Trophoblast cell (in vitro differentiated cells and primary cell): ENCODE measurements at regions not wholly inside any gene's neighbourhood (a gene's known extent, or its start where the extent isn't known, plus 50 kb on each side); places are given as distances from the start of the nearest gene placed in this dataset.

ENCODE experiments used
- DNase-seq, 2 donors: peaks; one replicate each; pipeline ENCODE4 v3.0.0-alpha.2; 2016
- H2AFZ ChIP-seq: 2 replicates; pipeline ENCODE4 v1.6.1; 2013; ENCODE audit warnings: low read length, moderate library complexity, mild to moderate bottlenecking; ENCODE audit not compliant: insufficient read depth, poor library complexity
- H2AK5ac ChIP-seq: 2 replicates; pipeline ENCODE4 v1.6.1; 2013; ENCODE audit warnings: mild to moderate bottlenecking, low read length
- H2BK120ac ChIP-seq: 2 replicates; pipeline ENCODE4 v1.6.1; 2013; ENCODE audit warnings: low read length, mild to moderate bottlenecking, moderate library complexity; ENCODE audit not compliant: insufficient read depth, poor library complexity
- H2BK12ac ChIP-seq: 2 replicates; pipeline ENCODE4 v1.6.1; 2013; ENCODE audit warnings: mild to moderate bottlenecking, low read length, moderate library complexity
- H2BK5ac ChIP-seq: 2 replicates; pipeline ENCODE4 v1.6.1; 2013; ENCODE audit warnings: low read length, low read depth, moderate library complexity, mild to moderate bottlenecking; ENCODE audit not compliant: poor library complexity
- H3K14ac ChIP-seq: 2 replicates; pipeline ENCODE4 v1.6.1; 2013; ENCODE audit warnings: mild to moderate bottlenecking, low read length
- H3K18ac ChIP-seq: 2 replicates; pipeline ENCODE4 v1.6.1; 2013; ENCODE audit warnings: mild to moderate bottlenecking, low read length
- H3K23ac ChIP-seq: 2 replicates; pipeline ENCODE4 v1.6.1; 2013; ENCODE audit warnings: low read length
- H3K27ac ChIP-seq: 2 replicates; pipeline ENCODE4 v1.5.1; 2013; ENCODE audit warnings: low read depth, mild to moderate bottlenecking, inconsistent platforms, low read length, moderate library complexity
- H3K27me3 ChIP-seq: 2 replicates; pipeline ENCODE4 v1.6.1; 2013; ENCODE audit warnings: inconsistent platforms, mild to moderate bottlenecking, low read length, moderate library complexity; ENCODE audit not compliant: insufficient read depth
- H3K36me3 ChIP-seq, 2 experiments: 1 replicate in 1 of 2; 2 replicates in 1 of 2; pipeline ENCODE4 v1.6.1; 2013; ENCODE audit warnings: low read length in 2 of 2, mild to moderate bottlenecking in 2 of 2, moderate library complexity in 1 of 2; ENCODE audit not compliant: insufficient read depth in 2 of 2, control insufficient read depth in 1 of 2
- H3K4ac ChIP-seq: 2 replicates; pipeline ENCODE4 v1.6.1; 2013; ENCODE audit warnings: low read depth, mild to moderate bottlenecking, low read length, moderate library complexity
- H3K4me1 ChIP-seq, 2 experiments: 1 replicate in 1 of 2; 2 replicates in 1 of 2; pipeline ENCODE4 v1.6.1; 2013; ENCODE audit warnings: low read length in 2 of 2, mild to moderate bottlenecking in 2 of 2, moderate library complexity in 1 of 2; ENCODE audit not compliant: insufficient read depth in 2 of 2, control insufficient read depth in 1 of 2
- H3K4me2 ChIP-seq: 2 replicates; pipeline ENCODE4 v1.6.1; 2013; ENCODE audit warnings: inconsistent platforms, mild to moderate bottlenecking, low read length, moderate library complexity
- H3K4me3 ChIP-seq: 2 replicates; pipeline ENCODE4 v1.5.1; 2013; ENCODE audit warnings: mild to moderate bottlenecking, low read depth, low read length, inconsistent platforms
- H3K79me1 ChIP-seq: one replicate; pipeline ENCODE4 v1.6.1; 2013; ENCODE audit warnings: low read length
- H3K79me2 ChIP-seq: 2 replicates; pipeline ENCODE4 v1.6.1; 2013; ENCODE audit warnings: low read length, mild to moderate bottlenecking; ENCODE audit not compliant: control insufficient read depth, insufficient read depth, poor library complexity
- H3K9ac ChIP-seq: 2 replicates; pipeline ENCODE4 v1.6.1; 2013; ENCODE audit warnings: mild to moderate bottlenecking, low read length
- H3K9me3 ChIP-seq: 2 replicates; pipeline ENCODE4 v1.6.1; 2013; ENCODE audit warnings: low read depth, mild to moderate bottlenecking, control low read depth, inconsistent platforms, low read length; ENCODE audit not compliant: insufficient read depth
- H4K12ac ChIP-seq: 2 replicates; pipeline ENCODE4 v1.6.1; 2013; ENCODE audit warnings: low read depth, mild to moderate bottlenecking, low read length, moderate library complexity
- H4K8ac ChIP-seq: 2 replicates; pipeline ENCODE4 v1.6.1; 2013; ENCODE audit warnings: low read depth, mild to moderate bottlenecking, low read length, moderate library complexity
- H4K91ac ChIP-seq: one replicate; pipeline ENCODE4 v1.6.1; 2013; ENCODE audit warnings: low read depth, mild to moderate bottlenecking, low read length, moderate library complexity
- WGBS: extraction: QIAGEN DNeasy Blood & Tissue Kit; methylation state at CpG from one replicate; pipeline ENCODE4 v1.1.7; 2013; ENCODE audit warnings: missing lambda C conversion rate; ENCODE audit not compliant: insufficient read length, insufficient coverage; ENCODE audit errors: extremely low coverage; 5-methylcytosine and 5-hydroxymethylcytosine counted together

DNA sequence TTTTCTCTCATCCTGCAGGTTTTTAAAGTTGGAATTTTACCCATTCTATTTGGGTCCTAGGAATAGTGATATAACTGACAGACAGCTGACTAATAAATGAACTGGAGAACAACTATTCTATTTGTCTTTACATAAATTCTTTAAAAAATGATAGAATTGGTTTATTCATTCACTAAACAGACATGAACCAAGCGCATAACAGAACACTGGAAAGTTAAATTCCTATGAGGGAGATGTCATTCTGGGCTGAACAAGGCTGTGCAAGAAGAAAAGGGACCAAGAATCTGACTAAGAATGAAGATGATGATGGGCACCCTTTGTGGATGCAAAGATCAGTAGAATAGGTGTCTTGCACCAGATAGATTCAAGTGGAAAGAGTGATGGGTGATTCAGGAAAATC is 256.3 kb upstream of the SASH1 start:
- H3K4me3 ChIP-seq: no peak overlapping the region

GRCh38 chr6:148086843-148087242 is 255.8 kb upstream of the SASH1 start:
- Histone ChIP-seq H3K23ac (no peak overlapping the region), H4K12ac (no peak overlapping the region), H3K4ac (no peak overlapping the region)

More for the DNA sequence above, 256.3 kb upstream of the SASH1 start:
- Histone ChIP-seq H3K79me1 (no peaks in the 10 kb centered on the region), H2BK12ac (no peak overlapping the region), H3K9me3 (no peaks in the 10 kb centered on the region), H4K91ac (no peak overlapping the region), H2BK5ac (no peak overlapping the region), H3K14ac (no peak overlapping the region), H3K36me3 (no peaks in the 10 kb centered on the region), H3K4me2 (no peak overlapping the region), H2AK5ac (no peak overlapping the region), H3K27ac (no peak overlapping the region), H3K23ac (no peak overlapping the region), H3K18ac (no peak overlapping the region), H3K27me3 (no peaks in the 10 kb centered on the region), H3K4me1 (peaks cover 0 to 2% of the 10 kb centered on the region in 2 experiments), H2AFZ (no peak overlapping the region), H3K9ac (no peak overlapping the region), H3K4ac (no peak overlapping the region), H2BK120ac (no peak overlapping the region), H4K12ac (no peak overlapping the region), H4K8ac (no peak overlapping the region), H3K79me2 (no peaks in the 10 kb centered on the region)
- no peak for DNase-seq
- no CpG with 5 or more reads among the region's 1 CpG for WGBS

GRCh38 chr6:148087659-148088058 is 255.0 kb upstream of the SASH1 start:
- H2BK120ac ChIP-seq: no peak overlapping the region
- no peak overlapping the region for H4K12ac ChIP-seq
- no peak overlapping the region for H2AFZ ChIP-seq
- WGBS: no CpG with 5 or more reads among the region's 3 CpGs
- H3K18ac ChIP-seq: no peak overlapping the region
- H3K4me2 ChIP-seq: no peak overlapping the region
- no peak overlapping the region for H4K8ac ChIP-seq
- no peak overlapping the region for H2BK12ac ChIP-seq
- H2AK5ac ChIP-seq: no peak overlapping the region
- H3K9ac ChIP-seq: no peak overlapping the region
- H3K36me3 ChIP-seq: no peaks in the 10 kb centered on the region
- H3K79me2 ChIP-seq: no peaks in the 10 kb centered on the region
- H3K79me1 ChIP-seq: no peaks in the 10 kb centered on the region
- H3K27ac ChIP-seq: no peak overlapping the region
- DNase-seq: no peak
- H3K4ac ChIP-seq: no peak overlapping the region
- H3K4me3 ChIP-seq: no peak overlapping the region
- no peak overlapping the region for H3K23ac ChIP-seq
- peaks cover 0 to 2% of the 10 kb centered on the region in 2 experiments for H3K4me1 ChIP-seq
- no peak overlapping the region for H4K91ac ChIP-seq
- H3K27me3 ChIP-seq: no peaks in the 10 kb centered on the region
- H3K14ac ChIP-seq: no peak overlapping the region
- no peak overlapping the region for H2BK5ac ChIP-seq
- H3K9me3 ChIP-seq: no peaks in the 10 kb centered on the region

More at GRCh38 chr6:148086843-148087242, 255.8 kb upstream of the SASH1 start:
- Histone ChIP-seq H4K8ac (no peak overlapping the region), H3K79me2 (no peaks in the 10 kb centered on the region), H3K14ac (no peak overlapping the region), H3K18ac (no peak overlapping the region), H3K4me2 (no peak overlapping the region), H2BK12ac (no peak overlapping the region), H3K4me1 (peaks cover 0 to 2% of the 10 kb centered on the region in 2 experiments), H2BK5ac (no peak overlapping the region), H2AFZ (no peak overlapping the region), H3K4me3 (no peak overlapping the region), H3K79me1 (no peaks in the 10 kb centered on the region), H3K36me3 (no peaks in the 10 kb centered on the region), H4K91ac (no peak overlapping the region), H3K9me3 (no peaks in the 10 kb centered on the region), H3K9ac (no peak overlapping the region), H2AK5ac (no peak overlapping the region), H2BK120ac (no peak overlapping the region), H3K27me3 (no peaks in the 10 kb centered on the region), H3K27ac (no peak overlapping the region)
- no peak for DNase-seq
- no CpG with 5 or more reads among the region's 3 CpGs for WGBS

GRCh38 chr6:148090326-148090725 is 252.3 kb upstream of the SASH1 start:
- no peak overlapping the region for H3K4ac ChIP-seq
- no peak overlapping the region for H4K8ac ChIP-seq
- no peak overlapping the region for H3K23ac ChIP-seq
- no peak overlapping the region for H2AK5ac ChIP-seq
- no peak overlapping the region for H2BK5ac ChIP-seq
- H2BK120ac ChIP-seq: no peak overlapping the region
- no peaks in the 10 kb centered on the region for H3K9me3 ChIP-seq
- H3K4me1 ChIP-seq: peaks cover 0 to 2% of the 10 kb centered on the region in 2 experiments
- H4K91ac ChIP-seq: no peak overlapping the region
- H3K9ac ChIP-seq: no peak overlapping the region
- no peaks in the 10 kb centered on the region for H3K79me1 ChIP-seq
- H3K4me2 ChIP-seq: no peak overlapping the region
- DNase-seq: no peak
- no CpG with 5 or more reads among the region's 2 CpGs for WGBS
- H4K12ac ChIP-seq: no peak overlapping the region
- no peak overlapping the region for H3K4me3 ChIP-seq
- H3K79me2 ChIP-seq: no peaks in the 10 kb centered on the region
- no peak overlapping the region for H2BK12ac ChIP-seq
- H2AFZ ChIP-seq: no peak overlapping the region
- no peaks in the 10 kb centered on the region for H3K27me3 ChIP-seq
- no peaks in the 10 kb centered on the region for H3K36me3 ChIP-seq
- no peak overlapping the region for H3K14ac ChIP-seq
- H3K27ac ChIP-seq: no peak overlapping the region
- H3K18ac ChIP-seq: no peak overlapping the region
